HG03064 (cell line): ENCODE measurements at regions not wholly inside any gene's neighbourhood (a gene's known extent, or its start where the extent isn't known, plus 50 kb on each side); places are given as distances from the start of the nearest gene placed in this dataset.

Experiments used
- ATAC-seq: cut with Tn5 transposase; IDR thresholded peaks from one replicate; pipeline ENCODE4 v1.9.1; 2021; ENCODE audit warnings: low read depth; ENCODE audit not compliant: unreplicated experiment

DNA sequence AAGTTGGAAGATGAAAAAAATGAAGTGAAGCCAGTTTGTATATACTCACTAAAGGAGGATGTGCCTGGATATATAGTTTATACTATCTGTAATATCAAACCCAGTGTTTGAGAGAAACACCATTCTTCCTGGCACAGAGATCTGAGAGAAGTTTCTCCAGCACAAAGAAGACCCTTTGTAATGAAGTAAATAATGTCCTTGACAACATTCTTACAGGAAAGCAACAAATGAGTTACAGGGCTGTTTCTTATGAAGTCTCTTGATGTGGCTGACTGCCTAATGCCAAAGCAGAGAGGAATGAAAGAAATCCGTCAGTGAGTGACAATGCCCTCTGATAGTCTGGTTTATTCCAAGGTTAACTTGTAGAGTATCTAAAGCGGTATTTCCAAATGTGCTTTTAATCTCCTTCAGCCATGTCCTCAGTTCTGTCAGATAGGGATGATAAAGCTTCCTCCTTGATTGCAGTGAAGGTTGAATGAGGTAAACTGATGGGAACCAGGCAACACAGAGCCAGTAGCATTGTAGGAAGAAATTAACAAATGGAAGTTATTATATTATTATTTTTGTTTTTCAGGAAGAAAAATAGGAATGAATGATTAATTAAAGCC is 123.1 kb upstream of the ZNF608 start:
- ATAC-seq: no peak

DNA sequence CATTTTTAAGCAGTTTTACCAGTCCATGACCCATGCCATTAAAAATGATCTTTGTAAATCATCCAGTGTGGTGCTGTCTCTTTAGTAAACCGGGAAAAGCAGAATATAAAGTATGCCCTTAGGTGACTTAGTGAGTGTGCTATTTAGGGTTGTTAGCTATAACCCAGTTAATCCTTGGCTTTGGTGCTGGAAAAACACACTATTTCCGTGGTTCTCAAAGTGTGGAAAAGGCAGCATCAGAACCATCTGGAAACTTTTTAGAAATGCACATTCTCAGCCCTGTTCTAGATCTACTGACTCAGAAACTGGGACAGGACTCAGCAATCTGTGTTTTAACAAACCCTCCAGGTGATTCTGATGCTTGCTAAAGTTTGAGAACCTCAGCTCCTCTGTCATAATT is 123.6 kb upstream of the ZNF608 start:
- ATAC-seq: no peak

DNA sequence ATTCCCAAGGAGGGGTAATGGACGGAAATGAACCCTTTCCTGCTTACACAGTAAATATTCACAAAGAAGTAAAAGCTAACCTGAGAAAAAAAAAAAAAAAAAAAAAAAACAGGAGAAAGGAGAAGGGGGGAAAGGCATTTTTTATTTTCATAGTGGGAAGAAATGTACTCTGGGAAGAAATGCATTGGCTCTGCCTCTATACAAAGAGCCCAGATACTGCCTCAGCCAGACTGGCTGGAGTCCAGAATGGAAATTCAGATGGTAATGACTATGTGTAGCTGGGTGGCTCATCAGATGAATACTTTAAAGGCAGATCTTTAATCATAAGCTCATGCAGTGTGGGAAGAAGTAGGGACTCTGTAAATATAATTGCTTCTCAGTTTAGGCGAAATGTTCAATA is 124.9 kb upstream of the ZNF608 start:
- no peak for ATAC-seq

DNA sequence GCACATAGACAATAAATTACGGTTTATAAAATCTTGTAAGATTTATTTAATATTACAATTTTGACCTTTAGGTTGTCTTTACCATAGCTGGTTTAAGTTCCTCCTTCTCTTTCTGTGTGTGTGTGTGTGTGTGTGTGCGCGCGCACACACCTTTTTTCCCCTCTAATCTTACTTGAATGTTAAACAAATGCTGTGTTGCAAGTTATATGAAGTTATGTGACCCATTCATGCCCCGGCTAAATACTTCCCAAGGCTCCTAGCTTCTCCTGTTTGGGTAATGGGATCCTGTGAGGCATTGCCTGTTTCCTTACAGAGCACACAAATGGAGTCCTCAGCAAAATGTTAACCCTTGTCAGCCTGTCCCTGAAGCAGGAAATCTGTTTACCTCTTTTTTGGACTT is 125.6 kb upstream of the ZNF608 start:
- no peak for ATAC-seq

DNA sequence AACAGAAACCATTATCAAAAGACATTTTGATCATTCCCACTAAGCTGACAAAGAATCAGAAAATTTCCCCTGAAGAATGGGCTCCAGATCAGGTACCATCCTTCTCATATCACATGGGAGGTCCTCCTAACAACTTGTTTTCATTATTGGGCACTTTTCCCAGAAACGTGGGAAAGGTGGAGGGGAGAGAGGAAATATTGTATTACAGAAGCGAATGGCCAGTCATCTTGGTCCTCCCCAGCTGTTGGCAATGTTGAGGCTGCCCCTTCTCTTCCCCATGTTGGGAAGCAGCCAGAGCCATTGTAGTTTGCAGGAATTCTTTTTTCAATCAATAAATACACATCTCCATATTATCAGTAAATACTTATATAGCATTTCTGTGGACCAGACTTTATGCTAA is 126.2 kb upstream of the ZNF608 start:
- no peak for ATAC-seq

DNA sequence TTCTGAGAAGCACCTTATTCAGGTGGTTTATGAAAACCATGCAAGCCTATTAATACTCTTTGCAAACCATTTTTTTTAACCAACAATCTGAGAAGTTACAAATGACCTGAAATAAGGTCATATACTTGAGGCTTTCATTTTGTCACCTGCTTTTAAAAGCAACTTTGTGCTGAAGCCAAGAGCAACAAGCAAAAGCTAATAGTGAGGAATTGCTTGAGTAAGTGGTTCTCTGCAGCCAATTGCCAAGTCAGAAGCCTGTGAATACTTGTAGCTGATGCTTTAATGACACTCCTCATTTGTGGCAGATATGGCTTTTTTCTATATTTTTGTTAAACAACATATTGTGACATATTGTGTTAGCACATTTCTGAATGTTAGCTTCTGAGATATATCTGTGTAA is 126.7 kb upstream of the ZNF608 start:
- ATAC-seq: no peak

DNA sequence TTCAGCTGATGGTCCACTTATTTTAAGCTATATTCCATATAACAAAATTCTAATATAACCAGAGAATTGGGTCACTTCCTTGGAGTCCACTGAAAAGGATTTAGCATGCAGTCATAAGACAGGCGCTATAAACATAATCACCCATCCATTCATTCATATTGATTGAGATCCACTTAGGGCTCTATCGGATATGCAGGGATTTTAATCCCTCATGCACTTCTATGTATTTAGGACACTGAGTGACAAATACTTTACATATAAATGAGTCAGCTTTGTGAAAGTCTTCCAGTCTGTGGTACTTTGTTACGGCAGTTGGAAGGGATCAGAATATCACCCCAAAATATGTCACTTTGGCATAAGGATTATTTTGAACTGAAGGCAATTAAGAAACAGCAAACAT is 127.3 kb upstream of the ZNF608 start:
- ATAC-seq: no peak

DNA sequence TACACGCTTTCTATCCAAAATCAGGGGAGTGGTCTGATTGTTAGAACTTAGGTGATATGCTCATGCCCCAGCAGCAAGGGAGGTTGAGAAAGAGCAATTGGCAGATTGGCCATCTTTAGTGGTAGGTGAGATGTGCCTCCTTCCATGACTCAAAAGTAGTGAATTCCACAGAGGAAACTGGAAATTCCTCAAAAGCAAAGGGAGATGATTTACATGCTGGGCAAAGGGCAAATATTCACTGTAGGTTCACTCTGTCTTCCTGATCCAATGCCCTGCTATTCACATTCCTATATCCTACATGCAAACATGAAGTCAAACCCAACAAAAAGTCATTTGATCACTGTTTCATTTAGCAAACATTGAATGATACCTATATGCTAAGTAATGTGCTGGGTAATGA is 130.1 kb upstream of the ZNF608 start:
- no peak for ATAC-seq

DNA sequence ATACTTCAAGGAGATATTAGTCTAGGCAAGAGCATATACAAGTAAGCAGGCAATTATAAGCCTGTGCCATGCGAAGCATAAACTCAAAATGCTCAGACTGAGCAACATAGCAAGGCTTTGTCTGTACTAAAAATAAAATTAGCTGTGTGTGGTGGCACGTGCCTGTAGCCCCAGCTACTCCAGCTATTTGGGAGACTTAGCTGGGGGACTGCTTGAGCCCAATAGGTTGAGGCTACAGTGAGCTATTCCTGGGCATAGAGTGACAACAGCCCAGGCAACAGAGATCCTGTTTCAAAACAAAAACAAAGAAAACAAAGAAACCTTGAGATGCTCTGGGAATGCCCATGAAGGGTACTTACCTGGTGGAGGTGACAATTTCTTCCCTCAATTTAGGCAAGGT is 130.5 kb upstream of the ZNF608 start:
- ATAC-seq: no peak

DNA sequence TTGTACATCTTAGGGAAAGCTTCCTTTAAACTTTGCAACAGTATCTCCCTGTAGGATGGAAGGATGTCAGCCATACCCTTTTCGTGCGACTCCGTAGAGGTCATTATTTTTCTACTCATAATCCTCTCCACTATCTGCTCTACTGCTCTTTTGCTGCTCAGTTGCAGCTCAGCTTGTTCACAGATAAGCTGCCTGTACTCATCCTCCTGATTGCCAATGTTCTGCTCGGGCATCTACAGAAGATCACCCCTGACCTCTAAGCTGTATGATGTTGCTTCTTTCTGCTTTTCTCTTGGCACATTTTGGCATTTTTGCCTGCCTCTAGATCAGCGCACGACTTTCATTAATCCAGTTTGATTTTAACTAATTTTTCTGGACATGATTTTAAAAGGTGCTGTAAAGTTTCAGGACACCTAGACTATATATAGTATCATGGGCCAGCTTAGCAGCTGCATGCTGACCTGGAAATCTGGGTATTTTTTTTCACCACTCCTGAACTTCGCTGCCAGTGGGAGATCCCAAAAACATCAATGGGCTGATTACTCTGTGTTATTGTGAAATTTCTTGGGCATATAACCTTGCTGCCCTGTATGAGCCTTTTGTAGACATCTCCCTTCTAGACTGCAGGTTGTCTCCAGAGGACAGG is 131.2 kb upstream of the ZNF608 start:
- no peak for ATAC-seq

DNA sequence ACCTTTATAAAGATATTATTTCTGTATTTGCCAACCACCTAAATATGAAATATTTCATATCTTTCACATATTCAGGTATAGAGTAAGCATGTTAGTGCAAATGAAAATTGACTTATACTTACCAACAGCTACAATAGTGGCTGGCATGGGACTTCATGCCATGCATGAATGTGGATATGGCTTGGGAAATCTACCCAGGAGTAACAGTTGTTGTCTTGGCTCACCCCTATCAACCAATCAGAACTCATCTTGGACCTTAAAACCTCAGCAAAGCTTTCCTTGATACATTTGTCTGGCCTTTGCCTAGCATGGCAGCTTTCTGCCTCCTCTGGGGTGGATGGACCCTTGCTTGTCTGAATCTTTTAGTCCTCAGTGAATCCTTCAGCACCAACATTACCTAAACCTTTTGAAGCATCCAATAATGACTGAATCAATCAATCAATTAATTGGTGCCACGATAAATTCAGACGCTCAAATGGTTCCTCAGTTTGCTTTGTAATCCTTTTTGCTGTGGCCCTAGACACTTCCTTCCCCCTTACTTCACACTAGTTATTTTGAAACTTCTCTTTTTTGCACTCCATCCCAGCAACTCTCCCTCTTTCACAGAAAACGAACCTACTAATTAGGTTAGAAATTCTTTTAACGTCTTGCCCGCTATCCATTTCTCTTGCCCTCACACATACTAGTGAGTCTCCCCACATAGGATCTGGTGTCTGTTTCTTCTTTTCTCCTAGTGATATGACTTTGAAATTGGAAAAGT is 132.3 kb upstream of the ZNF608 start:
- ATAC-seq: no peak

DNA sequence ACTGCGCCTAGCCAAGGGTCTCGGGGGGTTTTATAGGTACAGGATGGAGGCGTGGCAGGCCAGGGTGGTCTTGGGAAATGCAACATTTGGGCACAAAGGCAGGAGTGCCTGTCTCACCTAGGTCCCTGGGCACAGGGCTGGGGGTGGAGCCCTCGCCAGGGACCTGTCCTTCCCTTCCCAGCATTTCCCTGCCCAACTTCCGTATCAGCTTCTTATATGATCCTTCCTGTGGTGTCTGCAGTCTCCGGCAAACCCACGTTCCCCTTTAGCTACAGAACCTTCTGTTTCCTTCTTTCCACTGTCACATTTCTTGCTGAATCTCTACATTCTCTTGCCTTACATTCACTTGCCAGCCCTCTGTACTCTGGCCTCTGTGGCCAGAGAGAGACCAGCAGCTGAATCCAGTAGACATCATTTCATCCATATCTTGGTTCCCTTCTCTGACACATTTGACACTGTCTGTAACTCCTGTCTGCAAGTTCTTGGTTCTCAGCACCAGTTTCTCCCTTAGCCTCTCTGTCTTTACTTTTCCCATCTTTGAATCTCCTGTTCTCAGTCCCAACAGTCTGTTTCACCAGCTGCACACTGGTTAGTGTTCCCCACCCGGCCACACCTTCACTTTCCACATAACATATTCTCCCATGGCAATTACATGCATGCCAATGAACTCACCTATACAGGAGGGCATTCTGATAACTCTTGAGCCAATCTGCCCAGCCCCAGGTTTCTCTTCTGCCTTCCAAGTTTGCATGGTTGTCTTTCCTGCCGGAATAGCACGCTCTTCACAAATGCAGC is 134.7 kb upstream of the ZNF608 start:
- no peak for ATAC-seq

DNA sequence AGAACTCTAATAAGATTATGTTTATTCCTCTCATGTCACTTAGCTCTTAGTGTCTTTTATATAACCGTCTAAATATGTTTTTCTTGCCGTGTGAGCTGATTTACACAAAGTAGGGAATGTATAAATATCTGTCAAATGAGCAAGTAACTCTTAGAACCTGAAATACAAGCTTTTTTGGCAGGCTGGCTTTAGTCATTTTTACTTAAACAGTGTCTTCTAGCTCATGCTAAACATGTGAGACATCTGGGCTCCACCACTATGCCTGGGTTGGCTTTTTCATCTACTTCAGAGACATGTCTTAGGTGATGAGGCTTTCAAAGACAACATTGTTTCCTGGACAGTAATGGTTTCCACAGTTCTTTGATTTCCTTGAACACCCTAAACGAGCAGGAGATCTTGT is 137.2 kb upstream of the ZNF608 start:
- no peak for ATAC-seq

DNA sequence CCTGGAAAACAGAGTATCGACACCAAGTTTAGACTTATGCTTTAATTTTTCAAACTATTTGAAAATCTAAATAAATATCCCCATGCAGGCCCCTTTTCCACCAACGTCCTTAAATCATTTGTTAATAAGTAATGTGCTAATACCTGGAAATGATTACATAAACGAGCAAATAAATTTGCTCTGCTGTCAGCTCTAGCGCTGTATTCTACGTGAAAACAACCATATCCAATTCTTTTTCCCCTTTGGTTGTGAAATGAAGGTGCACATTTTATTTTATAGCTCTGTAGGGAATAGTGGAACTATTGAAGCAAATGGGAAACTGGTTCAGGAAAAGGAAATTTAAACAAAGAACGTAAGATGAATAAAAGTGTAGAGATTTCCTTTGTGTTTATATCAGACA is 137.7 kb upstream of the ZNF608 start:
- no peak for ATAC-seq

DNA sequence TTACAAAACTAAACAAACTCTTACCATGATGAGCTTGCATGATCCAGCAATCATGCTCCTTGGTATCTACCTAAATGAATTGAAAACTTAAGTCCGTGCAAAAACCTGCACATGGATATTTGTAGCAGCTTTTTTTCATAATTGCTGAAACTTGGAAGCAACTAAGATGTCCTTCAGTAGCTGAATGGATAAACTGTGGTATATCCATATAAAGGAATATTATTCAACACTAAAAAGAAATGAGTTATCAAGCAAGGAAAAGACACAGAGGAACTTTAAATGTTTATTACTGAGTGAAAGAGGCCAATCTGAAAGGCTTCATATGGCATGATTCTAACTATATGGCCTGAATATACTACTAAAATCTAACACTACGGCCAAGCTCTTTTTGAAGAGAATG is 139.1 kb upstream of the ZNF608 start:
- no peak for ATAC-seq

DNA sequence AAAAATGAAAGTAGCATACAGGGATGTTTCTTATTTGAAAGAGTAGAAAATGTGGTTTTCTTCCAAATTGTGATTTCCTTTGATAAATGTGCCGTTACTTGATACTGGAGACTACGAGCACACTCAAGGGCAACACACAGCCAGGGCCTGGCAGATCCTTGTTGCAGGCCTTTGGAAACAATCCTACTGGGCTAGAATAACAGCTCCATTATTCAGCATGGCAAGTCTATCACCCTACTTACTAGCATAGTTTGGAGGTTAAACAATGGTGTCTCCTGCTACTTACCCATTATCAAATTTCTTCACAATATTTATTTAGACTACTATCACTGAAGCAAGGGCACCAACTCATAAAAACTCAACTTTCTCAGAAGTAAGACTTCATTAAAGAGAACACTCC is 140.8 kb upstream of the ZNF608 start:
- ATAC-seq: no peak

DNA sequence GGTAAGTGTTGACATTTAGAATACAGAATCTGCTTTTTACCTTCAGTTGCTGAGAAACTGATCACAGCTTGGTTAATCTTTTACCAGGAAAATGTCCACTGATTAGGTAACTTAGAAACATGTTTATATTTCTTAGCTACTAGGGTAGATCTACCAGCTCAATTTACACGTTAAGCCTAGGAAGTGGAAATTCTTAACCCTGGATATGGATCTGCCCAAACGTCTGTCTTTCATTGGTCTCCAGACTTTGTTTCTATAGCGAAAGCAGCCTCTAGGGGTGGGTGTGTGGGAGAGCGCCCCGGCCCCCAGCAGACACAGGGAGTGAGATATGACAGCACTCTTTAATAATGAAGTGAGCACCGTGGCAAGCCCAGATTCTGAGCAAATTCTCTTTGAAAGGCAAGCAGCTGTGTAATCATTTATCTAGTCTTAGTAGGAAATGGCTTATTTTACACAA is 141.6 kb upstream of the ZNF608 start:
- ATAC-seq: no peak

DNA sequence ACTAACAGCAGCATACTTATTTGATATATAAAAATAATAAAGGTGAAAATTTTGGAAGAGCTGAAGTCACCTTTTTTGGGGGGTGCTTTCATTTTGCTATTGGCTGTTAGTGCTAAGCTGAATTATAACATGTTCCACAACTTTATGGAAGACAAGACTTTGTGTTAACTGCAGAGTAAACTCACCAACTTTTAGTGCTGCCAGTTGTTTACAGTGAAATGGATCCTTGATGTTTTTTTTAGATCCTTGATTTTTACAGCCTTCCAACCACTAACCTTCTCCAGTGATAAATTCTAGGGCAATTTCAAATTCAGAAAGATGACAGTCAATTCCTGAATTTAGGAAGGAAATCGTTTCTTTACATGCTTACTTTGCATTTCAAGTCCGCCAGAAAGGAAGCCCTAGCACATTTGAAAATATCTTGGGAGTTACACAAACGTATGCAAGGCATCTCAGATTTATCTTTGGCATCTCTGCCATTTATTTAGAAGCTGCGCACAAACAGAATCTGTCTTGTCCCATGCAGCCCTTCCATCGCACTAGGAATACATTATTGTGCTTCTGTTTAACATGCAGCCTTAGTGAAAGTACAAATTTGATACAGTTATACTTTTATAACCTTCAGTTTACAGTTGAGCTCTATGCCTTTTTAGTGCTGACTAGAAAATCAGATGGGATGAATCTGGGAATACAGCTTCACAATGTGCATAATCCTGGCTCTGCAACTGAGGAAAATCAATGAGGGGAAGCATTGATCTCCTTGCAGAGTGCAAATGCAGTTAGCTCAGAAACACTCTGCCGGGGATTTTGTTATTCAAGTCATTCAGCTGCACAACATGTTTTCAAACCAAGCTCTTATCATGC is 142.4 kb upstream of the ZNF608 start:
- ATAC-seq: no peak

DNA sequence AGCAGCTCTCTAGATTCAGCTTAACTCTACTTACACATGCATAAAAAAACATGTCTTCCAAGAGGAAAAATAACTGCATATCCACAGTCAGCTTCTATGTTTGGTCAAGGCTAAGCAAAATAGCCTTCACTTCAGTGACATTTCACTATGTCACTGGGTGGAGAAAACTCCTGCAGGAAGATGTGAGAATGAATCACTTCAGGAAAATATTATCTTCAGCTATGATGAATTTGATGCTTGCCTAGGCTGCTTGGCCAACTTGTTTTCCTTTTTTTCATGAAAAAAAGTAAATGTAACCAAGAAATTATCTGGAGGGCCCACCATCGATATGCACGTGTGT is 143.0 kb upstream of the ZNF608 start:
- ATAC-seq: no peak

DNA sequence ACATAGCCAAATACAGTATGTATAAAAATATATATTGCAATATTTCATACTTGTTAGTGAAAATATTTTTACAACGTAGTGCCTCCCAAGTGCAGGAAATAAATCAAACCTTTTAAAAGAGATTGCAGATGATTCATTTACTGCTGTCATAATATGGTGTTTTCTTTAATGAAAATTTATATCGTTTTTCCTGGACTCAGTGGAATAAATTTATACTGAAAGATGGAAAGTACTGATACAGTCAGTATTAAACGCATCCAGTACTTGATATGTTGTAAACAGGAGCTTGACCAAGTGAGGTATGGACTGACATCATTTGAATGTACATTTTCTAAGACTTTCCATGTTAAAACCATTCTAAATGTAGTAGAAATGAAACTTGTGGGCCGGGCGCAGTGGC is 143.4 kb upstream of the ZNF608 start:
- no peak for ATAC-seq
